Hematopoietic multipotent progenitor cell treated with erythropoietin and hydrocortisone succinate and interleukin-3 and kit ligand, for 4 days (in vitro differentiated cells): ENCODE measurements at regions not wholly inside any gene's neighbourhood (a gene's known extent, or its start where the extent isn't known, plus 50 kb on each side); places are given as distances from the start of the nearest gene placed in this dataset.
A peak's percentile ranks its signal among the peaks of the same experiment; 100 is the strongest.

Experiments used
- DNase-seq: peaks from one replicate; pipeline ENCODE4 v3.0.0-alpha.2; 2015

DNA sequence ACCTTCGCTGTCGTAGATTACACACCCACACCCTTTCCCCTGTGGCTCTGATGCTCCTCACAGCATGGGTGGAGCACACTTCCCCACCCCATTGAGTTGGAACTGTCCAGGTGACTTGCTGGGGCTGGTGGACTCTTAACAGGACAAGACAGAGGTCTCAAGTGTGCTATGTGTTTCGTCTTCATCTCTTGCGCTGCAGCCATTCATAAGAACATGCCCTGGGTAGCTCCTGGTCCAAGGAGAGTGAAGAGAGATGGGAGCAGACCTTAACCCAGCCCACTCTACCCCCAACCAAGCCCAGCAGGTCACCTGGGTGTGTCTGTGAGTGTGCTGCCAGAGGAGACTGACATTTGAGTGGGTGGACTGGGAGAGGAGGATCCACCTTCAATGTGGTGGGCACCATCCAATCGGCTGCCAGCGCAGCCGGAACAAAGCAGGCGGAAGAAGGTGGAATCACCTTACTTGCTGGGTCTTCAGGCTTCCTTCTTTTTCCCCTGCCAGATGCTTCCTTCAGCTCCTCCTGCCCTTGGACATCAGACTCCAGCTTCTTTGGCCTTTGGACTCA lies 112.4 kb downstream of the HTR5A start:
- no peak for DNase-seq

DNA sequence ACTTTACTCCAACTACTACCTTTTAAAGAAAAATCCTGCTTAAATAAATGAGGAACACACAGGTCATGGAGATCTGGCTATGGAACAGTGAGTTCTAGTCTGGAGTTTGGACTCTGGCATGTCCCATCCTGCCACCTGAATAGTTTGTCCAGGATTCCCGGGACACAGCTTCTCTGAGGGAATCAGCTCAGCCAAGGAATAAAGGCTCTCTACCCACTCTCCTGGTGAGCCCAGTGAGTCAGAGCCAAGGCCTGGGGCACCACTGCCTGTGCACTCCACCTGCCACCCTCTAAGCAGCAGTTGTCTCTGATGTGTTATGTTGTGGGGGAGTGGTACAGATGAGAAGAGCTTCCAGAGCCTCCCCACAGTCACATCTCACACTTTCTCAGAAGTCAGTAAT lies 113.5 kb downstream of the HTR5A start:
- no peak for DNase-seq

DNA sequence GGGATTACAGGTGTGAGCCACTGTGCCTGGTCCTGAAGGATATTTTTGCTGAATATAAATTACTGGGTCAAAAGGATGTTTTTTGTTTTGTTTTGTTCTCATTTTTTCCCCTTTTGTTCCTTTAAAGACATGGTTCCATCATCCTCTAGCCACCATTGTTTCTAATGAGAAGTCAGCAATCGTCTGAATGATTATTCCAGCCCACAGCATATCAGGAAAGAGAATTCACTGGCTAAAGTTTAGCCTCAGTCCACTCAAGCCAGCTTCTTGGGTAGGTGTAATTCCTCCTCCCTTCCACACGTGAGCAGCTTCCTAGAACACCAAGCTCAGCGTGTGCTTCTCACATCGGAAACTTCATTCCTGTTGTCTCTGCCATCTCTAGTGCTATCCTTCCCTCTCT lies 112.8 kb upstream of the INSIG1 start:
- no peak for DNase-seq

DNA sequence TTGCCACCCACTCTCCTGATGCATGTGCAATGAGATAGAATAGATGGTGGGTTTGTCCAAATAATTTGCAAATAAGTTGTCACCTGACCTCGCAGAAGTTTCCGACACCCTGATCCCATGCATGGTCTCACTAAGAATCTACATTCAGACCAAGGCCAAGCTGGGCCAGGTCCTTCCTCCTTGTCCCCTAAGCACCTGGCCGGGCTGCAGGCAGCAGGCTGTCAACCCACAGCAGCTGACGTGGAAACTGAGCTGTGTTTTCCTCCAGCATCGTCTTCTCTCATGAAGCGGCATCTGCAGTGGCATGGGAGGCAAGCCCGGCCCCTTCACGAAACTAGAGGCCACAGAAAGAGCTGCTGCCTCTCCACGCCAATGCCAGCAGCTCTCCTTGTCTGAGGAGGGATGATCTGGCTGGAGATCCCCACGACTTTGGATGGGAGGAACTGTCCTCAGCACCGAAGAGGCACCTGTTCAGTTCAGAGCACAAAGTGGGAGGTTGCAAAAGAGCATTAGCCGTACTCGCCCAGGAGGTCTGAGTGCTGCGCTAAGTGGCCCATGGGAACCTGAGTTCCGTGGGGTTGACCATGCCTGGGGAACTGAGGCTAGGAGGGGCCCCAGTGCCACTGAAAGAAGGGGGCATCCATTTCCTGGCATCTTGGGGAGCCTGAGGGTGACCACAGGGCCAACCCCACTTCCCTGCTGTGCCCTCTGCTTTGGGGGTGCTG lies 110.5 kb upstream of the INSIG1 start:
- DNase-seq: no peak

DNA sequence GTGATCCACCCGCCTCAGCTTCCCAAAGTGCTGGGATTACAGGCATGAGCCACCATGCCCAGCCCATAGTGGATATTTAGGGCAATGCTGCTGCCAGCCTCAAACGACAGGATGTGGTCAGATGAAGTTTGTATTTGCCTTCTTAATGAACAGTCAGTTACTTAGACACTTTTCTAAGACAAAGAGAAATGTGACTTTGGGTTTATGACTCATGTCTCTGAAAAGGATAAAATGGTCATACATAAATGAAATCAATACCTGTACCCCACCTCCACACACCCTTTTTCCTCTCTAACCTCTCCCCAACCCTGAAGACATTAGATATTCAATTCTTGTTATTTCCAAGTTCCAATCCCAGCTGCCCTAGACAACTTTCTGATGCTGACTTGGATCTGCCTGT lies 109.3 kb upstream of the INSIG1 start:
- DNase-seq: peak; percentile 28

DNA sequence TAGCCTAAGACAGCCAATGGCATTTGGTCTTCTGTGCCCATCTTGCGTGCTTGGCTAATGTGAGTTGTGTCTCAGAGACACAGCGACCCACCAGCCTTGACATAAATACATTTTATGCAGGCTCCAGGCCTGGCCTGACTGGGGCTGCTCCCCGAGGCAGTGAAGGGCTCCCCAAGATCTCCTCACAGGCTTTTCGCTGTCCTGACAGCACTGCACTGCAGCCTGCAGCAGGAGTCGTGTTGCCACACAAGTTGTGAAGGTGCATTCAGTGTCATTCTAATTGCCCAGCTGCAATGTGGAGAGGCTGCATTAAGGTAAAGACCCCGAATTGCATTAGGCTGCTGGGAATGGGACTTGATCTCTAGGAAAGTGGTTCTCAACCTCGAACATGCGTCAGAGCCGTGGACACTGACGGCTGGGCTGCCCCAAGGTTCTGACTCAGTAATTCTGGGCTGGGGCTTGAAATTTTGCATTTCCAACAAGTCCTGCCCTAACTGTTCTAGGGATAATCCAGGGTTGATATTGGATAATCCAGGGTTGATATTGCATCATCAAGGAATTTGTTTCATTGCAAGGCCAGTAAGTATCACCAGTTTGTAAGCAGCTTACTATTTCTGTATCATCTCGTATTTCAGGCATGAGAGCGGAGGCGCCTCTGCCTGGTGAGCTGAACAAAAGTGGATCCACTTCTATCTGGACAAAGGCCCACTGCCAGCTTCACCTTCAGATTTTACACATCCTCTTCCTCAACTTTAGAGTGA lies 108.7 kb upstream of the INSIG1 start:
- DNase-seq: no peak

DNA sequence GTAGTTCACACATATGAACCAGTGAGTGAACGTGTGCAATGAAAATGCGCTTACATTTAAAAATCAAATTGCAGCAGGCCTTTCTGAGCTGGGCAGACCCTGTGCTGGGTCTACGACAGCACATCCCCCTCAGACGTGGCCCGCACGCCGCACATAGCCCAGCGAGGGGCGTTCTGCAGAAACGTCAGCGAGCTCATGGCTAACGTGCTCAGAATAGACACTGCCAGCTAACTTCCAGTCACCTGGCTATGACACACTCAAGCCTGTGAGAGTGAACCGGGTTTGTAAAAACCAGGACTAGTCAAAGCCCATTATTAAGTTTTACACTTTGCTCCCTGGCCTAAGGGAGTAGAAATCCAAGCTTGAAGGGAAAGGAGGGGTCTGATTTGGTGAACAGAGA lies 108.1 kb upstream of the INSIG1 start:
- no peak for DNase-seq

DNA sequence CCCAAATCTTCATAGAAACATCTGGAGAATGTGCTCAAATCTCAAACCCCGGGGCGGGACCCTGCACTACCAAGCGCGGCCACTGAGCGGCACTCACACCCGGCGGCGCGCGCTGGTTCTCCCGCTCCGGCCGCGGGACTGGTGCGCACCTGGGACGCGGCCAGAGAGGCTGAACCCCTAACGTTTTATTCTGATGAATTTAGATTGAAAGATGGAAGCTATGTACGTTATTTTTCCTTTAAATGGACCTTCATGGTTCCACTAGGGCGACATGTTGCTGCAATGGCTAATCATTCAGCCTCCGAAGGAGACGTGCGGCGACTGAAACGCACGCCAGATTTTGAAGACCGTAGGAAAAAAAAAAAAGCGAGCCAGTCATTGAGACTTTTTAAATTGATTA lies 107.0 kb upstream of the INSIG1 start:
- peak; percentile 56 for DNase-seq

DNA sequence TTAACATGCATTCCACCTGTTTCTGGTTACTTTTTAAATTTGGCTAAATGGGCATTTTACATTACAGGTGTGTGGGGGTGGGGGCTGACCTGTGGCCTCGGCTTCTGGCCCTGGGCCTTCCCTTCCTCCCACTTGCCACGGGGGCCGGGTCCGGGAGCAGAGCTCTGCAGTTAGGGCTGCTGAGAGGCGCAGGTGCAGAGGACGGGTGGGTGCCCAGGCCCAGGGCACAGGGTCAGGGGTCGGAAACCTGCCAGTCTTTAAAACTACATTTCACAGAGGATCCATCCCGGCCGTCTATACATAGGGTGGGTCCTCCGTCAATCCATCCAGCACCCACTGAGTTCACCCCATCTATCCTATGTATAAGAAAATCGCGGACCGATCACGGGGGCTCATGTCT lies 106.5 kb upstream of the INSIG1 start:
- no peak for DNase-seq

DNA sequence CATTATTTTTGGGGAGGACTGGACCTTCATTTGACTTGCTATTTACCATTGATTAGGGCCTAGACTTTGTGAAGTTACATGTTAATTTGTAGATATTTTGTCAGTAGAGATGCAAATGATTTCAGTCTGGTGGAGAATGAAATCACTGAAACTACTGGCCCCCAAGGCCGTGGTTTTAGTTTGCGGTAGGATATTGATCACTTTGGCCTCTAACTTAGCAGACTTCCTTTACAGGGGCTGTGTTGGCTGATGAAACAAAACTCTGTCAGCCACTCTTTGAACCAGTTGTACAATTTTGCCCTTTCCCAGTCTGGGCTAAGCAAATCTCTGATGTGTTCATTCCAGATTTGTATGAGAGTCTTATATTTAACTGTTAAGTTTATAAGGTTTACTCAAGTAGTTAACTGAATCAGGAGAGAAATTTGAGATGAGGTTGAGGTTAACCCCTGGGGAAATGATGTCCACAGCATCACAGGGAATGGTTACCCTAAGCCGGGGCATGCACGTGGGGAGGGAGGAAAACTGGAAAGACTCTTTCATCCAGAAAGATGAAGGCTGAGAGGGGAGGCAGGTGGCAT lies 105.7 kb upstream of the INSIG1 start:
- no peak for DNase-seq

DNA sequence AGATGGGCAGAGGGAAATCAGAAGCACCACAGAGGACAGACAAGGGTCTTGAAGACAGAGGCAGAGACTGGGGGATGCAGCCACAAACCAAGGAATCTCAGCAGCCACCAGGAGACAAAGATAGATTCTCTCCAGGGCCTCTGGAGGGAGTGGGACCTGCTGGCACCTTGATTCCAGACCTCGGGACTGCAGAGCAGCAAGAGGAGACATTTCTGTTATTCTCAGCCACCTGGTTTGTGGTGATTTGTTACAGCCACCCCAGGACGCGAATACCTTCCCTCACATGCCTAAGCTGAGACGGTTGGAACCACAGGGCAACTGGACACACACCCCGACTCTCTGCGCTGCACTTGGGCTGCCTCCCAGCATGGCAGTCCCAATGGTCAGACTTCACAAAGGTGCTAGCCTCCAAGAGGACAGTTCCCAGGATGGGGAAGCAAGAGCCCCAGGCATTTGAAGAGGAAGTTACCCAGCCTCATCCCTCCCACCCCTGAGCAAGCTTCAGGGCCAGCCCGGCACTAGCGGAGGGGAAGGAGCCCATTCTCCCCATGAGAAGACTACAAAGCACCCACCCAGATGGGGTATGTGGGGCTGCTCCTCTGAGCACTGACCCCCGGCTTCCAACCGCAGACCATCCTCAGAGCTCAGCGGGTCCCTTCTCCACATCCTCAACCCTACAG lies 104.6 kb upstream of the INSIG1 start:
- no peak for DNase-seq

DNA sequence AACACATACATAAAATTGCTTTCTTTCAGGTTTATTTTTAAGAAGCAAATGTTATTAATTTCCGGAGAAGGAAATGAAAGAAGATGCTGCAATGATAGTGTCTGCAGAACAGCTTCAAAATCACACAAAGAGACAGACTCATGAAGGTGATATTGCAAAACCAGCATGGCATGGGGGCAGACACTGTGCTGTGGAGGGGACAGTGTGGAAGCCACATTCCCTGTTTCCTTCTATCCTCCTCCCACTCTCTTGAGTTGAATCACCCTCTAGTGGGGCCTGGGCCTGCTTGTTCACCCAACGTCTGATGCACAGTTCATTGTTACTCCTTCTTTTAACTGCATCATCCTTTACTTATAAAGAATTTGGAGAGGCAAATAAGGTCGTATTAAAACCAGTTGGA lies 104.0 kb upstream of the INSIG1 start:
- no peak for DNase-seq

DNA sequence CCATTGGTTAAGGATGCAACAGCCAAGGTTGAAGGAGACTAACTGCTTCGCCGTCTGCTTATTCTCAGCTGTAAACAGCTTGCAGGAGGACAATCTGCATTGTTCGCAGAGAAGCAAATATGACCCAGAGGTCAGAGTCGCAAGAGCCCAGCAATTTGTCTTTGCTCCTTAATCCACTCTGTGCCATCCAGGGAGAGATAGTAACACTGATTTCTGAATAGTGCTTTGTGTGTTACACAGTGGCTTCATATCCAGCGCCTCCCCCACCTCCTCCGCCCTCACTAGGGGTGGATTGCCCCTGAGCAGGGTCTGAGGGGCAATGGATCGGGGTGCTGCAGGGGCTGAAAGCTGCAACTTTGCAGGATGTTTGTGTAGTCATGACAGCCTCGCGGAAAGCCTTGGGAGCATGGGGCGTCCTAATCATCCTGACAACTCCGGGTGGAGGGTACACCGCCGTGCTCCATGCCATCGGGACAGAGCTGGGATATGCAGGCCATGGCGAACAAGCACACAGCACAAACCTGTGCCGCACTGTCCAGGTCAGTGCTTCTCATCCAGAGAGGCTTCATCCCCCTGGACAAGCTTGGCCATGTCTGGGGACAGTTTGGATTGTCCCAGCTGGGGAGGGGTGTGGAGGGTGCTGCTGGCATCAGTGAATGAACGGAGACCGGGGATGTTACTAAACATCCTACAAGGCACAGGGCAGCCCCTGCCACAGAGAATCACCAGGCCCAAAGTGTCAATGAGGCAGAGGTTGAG lies 103.1 kb upstream of the INSIG1 start:
- no peak for DNase-seq

DNA sequence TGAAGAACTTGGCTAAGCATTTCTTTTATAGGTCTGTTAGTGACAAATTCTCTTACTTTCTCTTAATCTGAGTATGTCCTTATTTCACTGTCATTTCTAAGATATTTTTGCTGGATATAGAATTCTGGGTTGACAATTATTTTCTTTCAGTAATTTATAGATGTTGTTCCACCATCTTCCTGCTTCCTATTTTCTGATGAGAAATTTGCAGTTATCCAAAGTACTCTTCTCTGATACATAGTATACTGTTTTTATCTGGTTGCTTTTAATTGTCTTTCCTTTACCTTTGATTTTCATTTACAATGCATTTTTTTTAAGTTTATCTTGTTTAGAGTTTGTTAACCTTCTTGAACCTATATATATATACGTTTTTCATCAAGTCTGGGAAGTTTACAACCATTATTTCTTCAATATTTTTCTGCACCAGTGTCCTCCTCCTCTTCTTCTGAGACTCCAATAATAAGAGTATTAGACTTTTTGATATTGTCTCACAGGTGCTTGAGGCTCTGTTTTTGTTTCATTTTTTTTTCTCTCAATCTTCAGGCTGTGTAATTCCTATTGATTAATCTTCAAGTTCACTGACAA lies 101.6 kb upstream of the INSIG1 start:
- DNase-seq: no peak

DNA sequence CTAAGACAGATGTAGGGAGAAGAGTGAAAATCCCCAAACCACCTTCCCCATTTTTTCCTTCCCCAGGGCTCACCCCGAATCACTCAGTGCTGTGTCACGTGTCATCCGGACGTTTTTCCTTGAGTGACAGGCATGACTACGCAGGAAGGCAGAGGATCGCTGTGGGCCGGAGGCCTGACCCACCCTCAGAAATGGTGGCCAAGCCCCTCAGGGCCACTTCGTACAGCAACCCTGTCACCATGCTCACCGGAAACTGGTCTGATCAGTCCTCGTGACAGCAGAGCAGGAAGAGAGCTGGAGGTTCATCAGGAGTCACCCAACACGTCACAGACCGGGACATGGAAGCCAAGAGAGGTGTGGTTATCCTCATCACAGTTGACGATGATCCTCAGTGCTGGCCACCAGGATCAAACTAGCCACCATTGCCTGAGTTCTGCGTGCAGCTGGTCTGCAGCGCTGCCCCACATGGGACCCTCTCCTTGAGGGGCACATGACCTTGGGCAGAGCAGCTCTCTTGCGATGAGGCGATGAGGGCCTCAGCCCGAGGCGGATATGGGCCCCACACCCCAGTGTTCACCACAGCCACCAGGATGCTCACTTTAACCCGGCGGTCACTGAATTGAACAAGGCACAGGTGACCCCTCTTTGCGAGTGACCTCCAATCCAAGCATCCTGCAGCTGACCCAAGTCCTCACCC lies 99.3 kb upstream of the INSIG1 start:
- no peak for DNase-seq

DNA sequence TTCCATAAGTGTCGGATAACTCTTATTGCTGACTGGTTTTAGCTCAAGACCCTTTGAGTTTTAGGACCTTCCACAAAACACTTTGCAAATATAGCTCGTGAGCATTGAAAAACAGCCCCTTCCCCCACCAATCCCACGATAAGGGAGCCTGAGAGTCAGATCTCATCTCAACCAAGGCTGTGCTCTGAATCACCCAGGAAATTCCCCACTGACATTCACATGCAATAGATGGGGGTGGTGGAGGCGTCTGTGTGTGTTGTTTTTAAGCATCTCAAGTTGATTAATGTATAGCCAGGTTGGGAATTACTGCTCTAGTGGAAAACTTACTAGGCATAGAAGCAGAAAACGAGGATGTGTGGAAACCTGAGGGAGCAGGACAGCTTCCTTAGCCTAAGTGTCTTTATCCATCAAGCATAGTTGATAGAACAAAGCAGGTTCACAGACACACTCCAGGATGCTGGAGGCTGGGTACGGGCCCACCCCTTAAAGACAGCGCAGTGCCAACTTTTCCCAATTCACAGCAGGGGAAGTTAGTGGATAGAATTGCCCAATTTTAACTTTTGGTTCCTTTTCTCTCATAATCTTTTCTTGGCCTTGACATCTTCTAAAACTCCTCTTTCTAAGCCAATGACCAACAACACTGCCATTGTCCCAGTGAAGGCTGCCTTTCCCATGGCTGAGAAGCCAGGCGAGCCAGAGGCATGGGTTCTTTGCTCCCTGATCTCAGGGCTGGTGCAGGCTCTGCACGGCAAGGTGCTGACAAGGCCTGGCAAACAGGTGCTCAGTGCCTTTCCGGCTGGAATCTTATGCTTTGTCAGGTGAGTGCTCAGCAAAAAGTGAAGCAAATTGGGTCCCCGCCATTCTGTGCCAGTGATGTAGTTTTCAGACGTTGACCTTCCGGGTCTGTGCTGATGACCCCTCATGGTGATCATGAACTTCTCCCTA lies 98.5 kb upstream of the INSIG1 start:
- no peak for DNase-seq

DNA sequence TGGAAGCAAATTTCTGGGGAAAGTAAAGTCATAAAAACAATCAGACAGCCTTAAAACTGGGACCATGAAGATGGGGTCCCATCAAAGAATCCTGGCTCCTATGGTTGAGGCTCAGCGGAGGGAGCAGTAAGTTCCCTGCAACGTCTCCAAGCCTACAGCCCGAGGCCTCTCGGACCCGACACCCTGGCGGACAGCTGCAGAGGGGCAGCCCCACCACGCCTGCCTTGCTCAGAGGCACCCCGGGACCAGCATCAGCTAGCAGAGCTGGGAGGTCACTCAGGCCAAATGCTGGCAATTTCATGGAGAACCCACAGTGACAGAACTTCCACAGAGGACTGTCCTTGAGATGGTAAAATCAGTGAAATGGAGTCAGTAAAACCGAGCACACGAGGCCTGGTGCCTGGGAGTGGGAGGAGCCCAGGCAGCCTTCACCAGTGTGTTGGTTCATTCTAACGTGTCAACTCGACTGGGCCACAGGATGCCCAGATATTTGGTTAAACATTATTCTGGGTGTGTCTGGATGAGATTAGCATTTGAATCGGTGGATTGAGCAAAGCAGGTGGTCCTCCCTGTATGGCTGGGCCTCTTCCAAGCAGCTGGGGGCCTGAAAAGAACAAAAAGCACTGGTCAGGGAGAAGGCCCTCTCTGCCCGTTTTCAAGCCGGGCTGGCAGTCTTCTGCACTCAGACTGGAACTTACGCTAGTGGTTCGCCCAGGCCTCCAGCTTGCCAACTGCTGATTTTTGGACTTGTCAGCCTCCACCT lies 96.2 kb upstream of the INSIG1 start:
- no peak for DNase-seq

DNA sequence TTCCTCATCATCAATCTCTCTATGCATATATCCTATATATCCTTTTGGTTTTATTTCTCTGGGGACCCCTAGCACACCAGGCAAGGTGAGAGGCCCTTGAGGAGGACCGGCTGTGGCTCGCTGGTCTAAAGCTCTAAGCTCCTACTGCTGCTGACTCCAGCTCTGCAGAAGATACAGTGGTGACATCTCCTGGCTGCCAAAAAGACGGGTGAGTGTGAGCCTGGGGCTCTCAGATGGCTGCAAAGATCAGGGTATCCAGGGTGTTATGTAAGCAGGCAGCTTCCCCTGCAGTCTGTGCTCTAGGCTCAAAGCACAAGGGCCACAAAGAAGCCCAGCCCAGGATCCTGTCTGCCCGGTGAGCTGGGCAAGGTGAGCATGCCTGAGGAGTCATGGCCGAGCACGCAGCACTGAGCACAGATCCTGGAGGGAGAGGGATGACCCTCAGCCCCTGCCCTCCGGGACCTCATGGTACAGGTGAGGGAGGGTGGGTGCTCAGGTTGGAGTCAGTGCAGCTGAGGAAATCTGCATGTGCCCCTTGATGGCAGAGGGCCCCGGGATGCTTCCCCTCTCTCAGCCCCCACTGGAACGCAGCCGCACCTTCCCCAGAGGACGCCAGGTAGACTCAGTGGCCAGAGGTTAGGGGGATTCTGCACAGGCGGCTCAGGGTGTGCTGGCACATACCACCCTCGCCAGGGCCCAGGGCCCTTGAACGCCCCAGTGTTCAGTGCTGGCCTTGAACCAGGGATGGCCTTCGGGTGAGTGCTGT lies 95.4 kb upstream of the INSIG1 start:
- DNase-seq: no peak
